ENCODE measurements at regions not wholly inside any gene's neighbourhood (a gene's known extent, or its start where the extent isn't known, plus 50 kb on each side); places are given as distances from the start of the nearest gene placed in this dataset.

DNA sequence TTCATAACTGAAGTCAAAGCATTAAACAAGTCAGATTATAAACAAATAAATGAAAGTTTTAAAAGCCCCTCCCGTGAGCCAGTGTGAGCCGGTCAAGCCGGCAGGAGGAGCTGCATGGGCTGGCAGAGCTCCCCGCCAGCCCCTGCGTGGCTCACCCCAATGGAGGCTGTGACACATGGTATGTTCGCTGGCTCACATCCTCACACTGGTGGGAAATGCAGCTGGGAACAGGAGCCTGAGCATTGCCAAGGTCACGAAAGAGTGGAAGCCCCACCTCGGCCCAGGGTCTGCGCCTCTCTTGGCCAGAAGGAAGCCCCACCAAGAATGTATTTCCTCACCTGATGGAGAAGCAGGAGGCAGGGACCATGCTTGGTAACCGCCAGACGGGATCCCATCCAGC, 261.7 kb upstream of the TCERG1L start:
- TF ChIP-seq, protein P1, sequence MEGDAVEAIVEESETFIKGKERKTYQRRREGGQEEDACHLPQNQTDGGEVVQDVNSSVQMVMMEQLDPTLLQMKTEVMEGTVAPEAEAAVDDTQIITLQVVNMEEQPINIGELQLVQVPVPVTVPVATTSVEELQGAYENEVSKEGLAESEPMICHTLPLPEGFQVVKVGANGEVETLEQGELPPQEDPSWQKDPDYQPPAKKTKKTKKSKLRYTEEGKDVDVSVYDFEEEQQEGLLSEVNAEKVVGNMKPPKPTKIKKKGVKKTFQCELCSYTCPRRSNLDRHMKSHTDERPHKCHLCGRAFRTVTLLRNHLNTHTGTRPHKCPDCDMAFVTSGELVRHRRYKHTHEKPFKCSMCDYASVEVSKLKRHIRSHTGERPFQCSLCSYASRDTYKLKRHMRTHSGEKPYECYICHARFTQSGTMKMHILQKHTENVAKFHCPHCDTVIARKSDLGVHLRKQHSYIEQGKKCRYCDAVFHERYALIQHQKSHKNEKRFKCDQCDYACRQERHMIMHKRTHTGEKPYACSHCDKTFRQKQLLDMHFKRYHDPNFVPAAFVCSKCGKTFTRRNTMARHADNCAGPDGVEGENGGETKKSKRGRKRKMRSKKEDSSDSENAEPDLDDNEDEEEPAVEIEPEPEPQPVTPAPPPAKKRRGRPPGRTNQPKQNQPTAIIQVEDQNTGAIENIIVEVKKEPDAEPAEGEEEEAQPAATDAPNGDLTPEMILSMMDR (IDR thresholded peaks at IDR 0.05; ENCODE audit: poor library complexity) = no peak
- TF ChIP-seq EZH2phosphoT487 (IDR thresholded peaks at IDR 0.05; ENCODE audit: low read depth, severe bottlenecking, unreplicated experiment) (no peak), EZH2 (IDR thresholded peaks at IDR 0.05; ENCODE audit: borderline replicate concordance) (no peak)
- no peak for DNase-seq (ENCODE audit: low spot score)
- WGBS (ENCODE audit: low lambda C conversion rate, missing lambda C conversion rate) = 90% methylated on average over 11 of the region's 11 CpGs
- H3K27ac ChIP-seq = no peak overlapping the region
- H3K27me3 ChIP-seq = peaks cover under 1% of the 10 kb centered on the region
- H3K9me3 ChIP-seq (ENCODE audit: low read depth) = no peaks in the 10 kb centered on the region
- no peaks in the 10 kb centered on the region for H3K36me3 ChIP-seq (replicated peaks; ENCODE audit: insufficient read depth, low read depth)
- no peaks in the 10 kb centered on the region for H4K20me1 ChIP-seq (ENCODE audit: insufficient read depth, poor library complexity, severe bottlenecking)
- no peaks in the 10 kb centered on the region for H3K4me1 ChIP-seq (ENCODE audit: insufficient read depth)
- H3K4me2 ChIP-seq = no peak overlapping the region
- no peak overlapping the region for H2AFZ ChIP-seq
- no peaks in the 10 kb centered on the region for H3K9me2 ChIP-seq (replicated peaks; ENCODE audit: insufficient read depth)
- no peak overlapping the region for H3K4me3 ChIP-seq
- H3K79me2 ChIP-seq = no peaks in the 10 kb centered on the region

DNA sequence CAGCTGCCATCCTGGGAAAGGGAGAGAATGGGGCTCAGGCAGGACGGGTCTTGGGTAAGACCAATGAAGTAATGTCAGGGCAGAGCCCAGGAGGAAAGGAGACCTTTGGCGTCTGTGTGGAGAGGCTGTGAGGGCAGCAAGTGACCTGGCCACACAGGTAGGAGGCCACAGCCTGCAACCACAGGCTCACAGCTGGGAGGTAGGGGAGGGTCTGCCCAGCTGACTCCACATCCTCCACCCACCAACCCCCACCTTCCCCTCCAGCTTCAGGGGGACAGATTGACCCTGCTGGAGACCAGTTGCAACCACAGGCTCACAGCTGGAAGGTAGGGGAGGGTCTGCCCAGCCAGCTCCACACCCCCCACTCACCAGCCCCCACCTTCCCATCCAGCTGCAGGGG, 262.2 kb upstream of the TCERG1L start:
- TF ChIP-seq, protein P1 (IDR thresholded peaks at IDR 0.05; ENCODE audit: poor library complexity) = no peak
- TF ChIP-seq EZH2phosphoT487 (IDR thresholded peaks at IDR 0.05; ENCODE audit: low read depth, severe bottlenecking, unreplicated experiment) (no peak), EZH2 (IDR thresholded peaks at IDR 0.05; ENCODE audit: borderline replicate concordance) (no peak)
- no peaks in the 10 kb centered on the region for H3K27me3 ChIP-seq
- H3K36me3 ChIP-seq (replicated peaks; ENCODE audit: insufficient read depth, low read depth) = no peaks in the 10 kb centered on the region
- H3K9me2 ChIP-seq (replicated peaks; ENCODE audit: insufficient read depth) = no peaks in the 10 kb centered on the region
- no peak for DNase-seq (ENCODE audit: low spot score)
- H3K4me3 ChIP-seq = no peak overlapping the region
- H3K9me3 ChIP-seq (ENCODE audit: low read depth) = no peaks in the 10 kb centered on the region
- 90% methylated on average over 2 of the region's 2 CpGs for WGBS (ENCODE audit: low lambda C conversion rate, missing lambda C conversion rate)
- H3K27ac ChIP-seq = no peak overlapping the region
- H3K4me1 ChIP-seq (ENCODE audit: insufficient read depth) = no peaks in the 10 kb centered on the region
- H2AFZ ChIP-seq = no peak overlapping the region
- H3K4me2 ChIP-seq = no peak overlapping the region
- no peaks in the 10 kb centered on the region for H4K20me1 ChIP-seq (ENCODE audit: insufficient read depth, poor library complexity, severe bottlenecking)
- H3K79me2 ChIP-seq = no peaks in the 10 kb centered on the region

DNA sequence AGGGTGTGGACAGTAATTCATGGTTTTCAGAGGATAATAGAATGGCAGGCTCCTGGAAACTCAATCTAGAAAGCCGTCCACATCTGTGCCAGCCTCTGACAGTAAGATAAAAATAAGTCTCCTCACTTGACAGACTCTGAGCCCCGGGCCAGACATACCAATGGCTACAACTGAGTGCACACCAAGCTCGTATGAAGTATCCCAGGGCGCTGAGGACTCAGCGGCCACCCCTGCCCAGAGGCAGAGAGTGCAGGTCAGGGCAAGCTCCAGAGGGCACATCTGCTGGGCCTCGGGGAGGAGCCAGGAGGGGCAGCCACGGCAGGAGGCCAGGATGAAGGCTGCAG, 262.8 kb upstream of the TCERG1L start:
- H3K9me2 ChIP-seq (replicated peaks; ENCODE audit: insufficient read depth) = no peaks in the 10 kb centered on the region
- TF ChIP-seq EZH2 (IDR thresholded peaks at IDR 0.05; ENCODE audit: borderline replicate concordance) (no peak), EZH2phosphoT487 (IDR thresholded peaks at IDR 0.05; ENCODE audit: low read depth, severe bottlenecking, unreplicated experiment) (no peak)
- TF ChIP-seq, protein P1 (IDR thresholded peaks at IDR 0.05; ENCODE audit: poor library complexity) = no peak
- H2AFZ ChIP-seq = no peak overlapping the region
- H3K79me2 ChIP-seq = no peaks in the 10 kb centered on the region
- no peaks in the 10 kb centered on the region for H3K36me3 ChIP-seq (replicated peaks; ENCODE audit: insufficient read depth, low read depth)
- WGBS (ENCODE audit: low lambda C conversion rate, missing lambda C conversion rate) = 74% methylated on average over 7 of the region's 7 CpGs
- no peak overlapping the region for H3K27ac ChIP-seq
- no peaks in the 10 kb centered on the region for H3K4me1 ChIP-seq (ENCODE audit: insufficient read depth)
- no peak overlapping the region for H3K4me3 ChIP-seq
- no peaks in the 10 kb centered on the region for H3K9me3 ChIP-seq (ENCODE audit: low read depth)
- H4K20me1 ChIP-seq (ENCODE audit: insufficient read depth, poor library complexity, severe bottlenecking) = no peaks in the 10 kb centered on the region
- no peak overlapping the region for H3K4me2 ChIP-seq
- H3K27me3 ChIP-seq = no peaks in the 10 kb centered on the region
- no peak for DNase-seq (ENCODE audit: low spot score)
